ENCODE measurements at regions not wholly inside any gene's neighbourhood (a gene's known extent, or its start where the extent isn't known, plus 50 kb on each side); places are given as distances from the start of the nearest gene placed in this dataset.
"Not testable (repeated sequence)": the region's sequence is repeated elsewhere in the genome, so short reads cannot be mapped to it uniquely, and the experiment has no call there.

DNA sequence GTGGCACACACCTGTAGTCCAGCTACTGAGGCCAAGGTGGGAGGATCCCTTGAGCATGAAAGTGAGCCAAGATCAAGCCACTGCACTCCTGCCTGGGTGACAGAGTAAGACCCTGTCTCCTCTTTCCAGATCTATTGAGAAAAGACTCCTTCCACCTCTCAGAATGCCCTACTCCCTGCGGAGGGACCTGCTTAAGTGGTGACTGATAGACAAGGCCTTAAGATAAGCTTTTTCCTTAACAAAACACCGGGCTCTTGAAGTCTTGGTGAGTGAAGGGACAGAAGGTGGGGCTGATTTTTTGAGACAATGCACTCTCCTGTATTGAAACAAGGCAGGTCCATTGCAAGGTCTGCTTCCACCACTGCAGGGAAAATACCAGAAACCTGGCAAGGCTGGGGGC is 338.4 kb upstream of the FRG2C start:
- no peak for DNase-seq

DNA sequence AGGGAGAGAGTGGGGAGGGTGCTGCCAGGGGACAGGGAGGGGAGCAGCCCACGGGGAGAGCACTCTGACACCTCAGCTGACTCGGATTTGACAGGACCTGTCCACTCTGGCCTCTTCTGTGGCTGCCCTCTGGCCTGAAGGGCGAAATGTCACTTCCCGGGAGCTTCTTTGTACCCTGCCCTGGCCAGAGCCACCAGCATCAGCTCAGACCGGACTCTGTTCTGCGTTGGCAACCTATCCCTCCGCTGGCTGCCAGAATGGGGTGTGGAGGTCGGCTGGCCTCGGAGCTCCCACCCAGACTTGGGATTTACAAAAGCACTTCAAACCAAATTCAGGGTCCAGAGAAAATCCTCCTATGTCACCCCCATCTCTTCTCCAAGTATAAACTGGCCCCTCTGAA is 336.7 kb upstream of the FRG2C start:
- DNase-seq: no peak

DNA sequence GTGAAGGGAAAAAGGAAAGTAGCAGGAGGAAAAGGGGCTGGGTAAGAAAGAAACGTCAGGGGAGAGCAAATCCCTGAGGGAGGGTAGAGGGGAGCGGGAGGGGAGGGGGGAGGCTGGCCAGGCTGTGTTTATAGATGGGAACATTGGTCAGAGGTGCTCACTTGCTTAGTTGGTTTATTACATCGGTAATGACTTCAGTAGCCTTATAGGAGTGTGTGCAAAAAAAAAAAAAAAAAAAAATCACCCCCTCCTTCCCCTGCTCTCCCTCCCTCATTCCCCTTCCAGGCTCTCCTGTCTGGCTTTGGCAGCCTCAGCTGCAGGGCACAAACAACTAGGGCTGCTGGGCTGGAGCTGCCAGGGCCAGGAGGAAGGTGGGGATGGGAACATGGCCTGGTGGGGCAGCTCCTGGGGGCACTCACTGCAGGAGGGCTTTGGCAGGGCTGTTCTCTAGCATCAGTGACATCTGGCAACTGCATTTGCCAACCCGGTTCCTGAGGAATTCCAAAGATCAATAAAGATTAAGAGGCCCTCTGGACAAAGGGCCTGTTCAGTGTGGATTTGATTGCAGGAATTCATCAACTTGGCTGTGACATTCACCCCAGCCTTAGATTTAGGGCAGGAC is 334.5 kb upstream of the FRG2C start:
- no peak for DNase-seq

DNA sequence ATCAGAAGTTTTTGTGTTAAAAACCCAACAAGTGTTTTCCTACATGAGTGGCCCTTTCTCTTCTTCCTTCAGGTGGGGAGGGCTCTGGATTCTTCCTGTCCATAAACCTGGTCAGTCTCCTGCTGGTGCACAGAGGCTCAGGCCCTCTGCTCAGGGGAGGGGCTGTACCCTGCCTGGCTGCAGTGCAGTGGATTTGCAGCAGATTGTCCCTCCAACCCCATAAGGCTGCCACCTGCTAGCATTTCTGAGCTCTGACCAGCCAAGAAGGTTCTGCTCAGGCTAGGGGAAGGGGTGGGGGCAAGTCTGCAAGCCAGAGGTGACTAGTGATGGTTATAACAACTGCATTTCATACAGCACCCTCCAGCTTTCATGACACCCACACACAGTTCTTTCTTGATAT is 333.7 kb upstream of the FRG2C start:
- not testable (repeated sequence) for DNase-seq

DNA sequence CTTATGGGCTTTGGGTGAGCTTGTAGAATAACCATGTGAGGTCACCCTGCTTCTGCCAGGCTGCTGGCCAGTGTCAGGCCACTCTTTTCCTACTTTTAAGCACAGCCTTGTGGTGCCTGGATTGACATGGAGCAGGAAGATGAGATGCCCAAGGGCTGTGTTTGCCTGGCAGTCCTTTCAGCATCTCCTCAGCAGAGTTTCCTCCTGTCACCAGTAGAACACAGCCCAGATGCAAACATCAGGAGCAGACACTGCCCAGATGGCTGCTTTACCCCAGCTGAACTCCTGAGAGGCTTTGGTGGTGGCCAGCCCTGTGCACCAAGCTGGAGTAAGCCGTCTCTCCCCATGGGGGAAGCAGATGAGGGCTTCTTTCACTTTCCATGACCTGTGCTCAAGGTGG is 332.0 kb upstream of the FRG2C start:
- DNase-seq: not testable (repeated sequence)

DNA sequence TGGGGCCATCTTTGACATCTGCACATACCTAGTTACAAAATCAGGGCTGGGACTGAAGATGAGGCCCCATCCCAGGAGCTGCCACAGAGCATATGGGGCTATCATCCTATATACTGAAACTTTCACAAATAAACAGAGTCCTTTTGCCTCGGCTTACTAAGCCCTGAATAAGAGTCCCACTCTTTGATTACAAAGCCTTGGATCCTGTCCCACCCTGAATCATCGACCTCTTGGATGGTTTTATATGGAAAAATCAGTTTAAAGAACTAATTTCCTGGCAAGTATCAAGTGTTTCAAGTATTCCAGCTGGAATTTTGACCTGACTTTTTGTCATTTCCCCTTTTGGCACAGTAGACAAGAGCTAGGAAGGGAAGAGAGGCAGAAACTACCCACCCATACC is 331.3 kb upstream of the FRG2C start:
- no peak for DNase-seq

DNA sequence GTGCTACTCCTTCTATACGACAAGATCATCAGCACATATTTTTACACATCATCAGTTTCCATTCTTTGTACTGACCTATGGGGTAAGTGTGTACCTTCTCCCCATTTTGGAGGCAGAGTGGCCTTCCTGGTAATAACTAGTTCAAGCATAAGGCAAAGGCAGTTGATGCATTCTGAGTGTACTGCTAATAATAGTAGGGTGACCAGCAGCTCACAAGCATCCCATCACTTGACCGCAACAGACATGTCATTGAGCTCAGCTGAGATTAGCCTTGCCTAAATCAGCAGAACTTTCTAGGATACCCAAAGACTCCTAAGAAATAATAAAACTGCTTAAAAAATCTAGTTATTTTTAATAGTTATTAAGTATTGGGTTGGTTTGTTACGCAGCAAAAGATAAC is 329.8 kb upstream of the FRG2C start:
- no peak for DNase-seq

DNA sequence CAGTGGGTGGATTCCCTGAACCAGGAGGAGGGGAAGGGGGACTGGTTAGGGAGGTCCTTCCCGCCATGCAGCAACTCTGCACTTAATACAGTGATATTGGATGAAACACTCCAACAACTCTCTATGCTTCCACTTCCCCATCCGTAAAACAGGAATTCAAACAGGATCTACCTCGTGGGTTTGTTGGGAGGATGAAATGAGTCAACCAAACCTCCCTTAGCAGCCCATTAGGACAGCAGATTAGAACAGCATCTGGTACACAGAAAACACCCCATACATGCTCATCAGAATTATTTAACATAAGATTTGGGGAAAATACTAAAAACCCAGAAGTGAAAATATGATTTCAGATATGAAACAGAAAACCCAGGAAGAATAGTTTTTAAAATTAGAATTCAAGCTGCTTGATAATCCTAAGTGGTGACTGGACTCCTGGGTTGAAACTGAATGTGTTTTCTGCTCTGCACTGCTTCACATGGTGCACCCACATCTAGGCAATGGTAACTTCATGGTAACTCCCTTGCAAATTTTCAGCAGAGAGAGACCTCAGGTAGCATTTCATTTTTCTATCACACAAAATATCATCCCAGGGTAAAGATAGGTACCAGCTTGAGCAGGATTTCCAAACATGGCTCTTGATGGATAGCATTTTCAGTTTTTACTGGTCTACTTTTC is 326.8 kb upstream of the FRG2C start:
- DNase-seq: no peak

DNA sequence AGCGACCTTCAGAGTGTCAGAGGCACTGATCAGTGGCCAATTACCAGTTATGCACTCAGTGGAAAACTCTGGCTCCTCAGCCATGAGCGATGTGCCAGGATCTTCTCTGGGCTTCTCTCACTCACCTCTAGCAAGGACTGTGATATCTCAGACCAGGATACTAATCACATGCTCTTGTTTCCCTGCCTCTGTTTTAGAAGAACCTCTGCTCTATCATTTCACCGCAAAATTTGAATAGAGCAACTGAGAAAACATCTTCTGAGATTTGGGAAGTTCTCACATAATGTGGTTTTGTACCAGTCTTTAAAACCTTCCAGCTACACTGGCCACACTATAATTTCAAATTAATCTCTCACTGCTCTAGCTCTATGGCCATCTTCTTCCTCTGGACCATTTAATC is 325.8 kb upstream of the FRG2C start:
- no peak for DNase-seq

DNA sequence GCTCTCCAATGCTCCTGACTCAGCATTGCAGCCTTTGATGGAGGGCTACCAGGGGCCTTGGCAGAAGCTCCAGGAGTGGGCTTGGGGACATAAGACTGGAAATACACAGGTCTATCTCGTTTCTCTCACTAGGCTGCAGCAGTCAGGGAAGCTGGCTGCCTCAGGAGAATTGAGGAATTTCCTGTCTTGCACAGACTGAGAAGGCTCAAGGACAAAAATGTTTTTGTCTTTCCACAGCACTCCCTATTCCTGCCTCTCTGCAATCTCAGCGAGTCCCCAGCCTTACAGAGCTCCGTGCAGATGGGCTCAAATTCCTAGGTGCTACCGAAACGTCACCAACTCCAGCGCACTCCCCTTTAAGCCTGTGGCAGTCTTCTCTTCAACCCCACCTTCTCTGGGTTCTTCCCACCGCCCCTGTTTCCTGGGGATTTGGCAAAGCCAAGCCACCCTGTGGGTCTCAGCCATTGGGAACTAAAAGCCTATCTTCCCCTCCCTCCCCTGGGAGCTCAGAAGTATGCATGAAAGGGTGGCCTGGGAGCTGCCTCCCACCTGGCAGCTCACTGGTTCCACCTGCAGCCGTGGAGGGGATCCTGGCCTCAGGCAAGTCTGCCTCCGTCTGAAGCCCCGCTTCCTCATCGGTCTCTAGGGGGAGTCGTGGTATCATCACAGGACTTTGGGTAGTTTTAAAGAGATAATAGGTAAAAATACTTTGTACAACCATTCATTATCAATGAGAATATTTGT is 322.6 kb upstream of the FRG2C start:
- no peak for DNase-seq

DNA sequence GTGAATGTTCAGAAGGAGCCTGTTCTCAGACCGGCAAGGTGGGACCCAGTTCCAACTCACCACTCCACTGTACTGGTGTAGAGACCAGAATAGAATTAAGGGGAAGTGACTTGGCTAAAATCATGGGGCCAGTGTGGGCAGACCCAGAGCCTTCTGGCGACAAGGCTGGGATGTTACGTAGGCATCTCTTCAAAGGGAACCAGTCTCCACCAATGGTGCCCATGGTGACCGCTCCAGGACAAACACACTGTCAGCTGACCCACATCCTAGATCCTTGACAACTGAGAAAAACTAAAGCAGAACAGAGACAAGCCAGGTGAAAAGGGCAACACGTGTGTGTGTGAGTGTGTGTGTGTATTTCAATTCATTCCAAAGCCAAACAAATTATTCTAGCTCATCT is 321.7 kb upstream of the FRG2C start:
- no peak for DNase-seq

DNA sequence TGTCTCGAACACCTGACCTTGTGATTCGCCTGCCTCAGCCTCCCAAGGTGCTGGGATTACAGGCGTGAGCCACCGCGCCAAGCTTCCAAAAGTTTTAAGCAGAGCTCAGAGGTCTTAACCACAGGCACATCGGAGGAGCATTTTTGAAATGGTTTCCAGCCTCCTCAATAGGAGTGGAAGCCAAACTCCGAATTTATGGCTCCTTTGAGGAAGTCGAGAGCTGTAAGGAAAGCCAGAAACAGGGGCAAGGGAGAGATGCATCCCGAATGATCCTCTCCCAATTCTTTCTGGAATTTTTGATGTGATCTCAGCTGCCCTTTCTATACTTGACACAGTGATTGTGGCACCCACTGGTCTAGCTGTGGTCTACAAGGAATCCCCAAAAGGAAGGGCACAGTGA is 313.6 kb upstream of the FRG2C start:
- not testable (repeated sequence) for DNase-seq

DNA sequence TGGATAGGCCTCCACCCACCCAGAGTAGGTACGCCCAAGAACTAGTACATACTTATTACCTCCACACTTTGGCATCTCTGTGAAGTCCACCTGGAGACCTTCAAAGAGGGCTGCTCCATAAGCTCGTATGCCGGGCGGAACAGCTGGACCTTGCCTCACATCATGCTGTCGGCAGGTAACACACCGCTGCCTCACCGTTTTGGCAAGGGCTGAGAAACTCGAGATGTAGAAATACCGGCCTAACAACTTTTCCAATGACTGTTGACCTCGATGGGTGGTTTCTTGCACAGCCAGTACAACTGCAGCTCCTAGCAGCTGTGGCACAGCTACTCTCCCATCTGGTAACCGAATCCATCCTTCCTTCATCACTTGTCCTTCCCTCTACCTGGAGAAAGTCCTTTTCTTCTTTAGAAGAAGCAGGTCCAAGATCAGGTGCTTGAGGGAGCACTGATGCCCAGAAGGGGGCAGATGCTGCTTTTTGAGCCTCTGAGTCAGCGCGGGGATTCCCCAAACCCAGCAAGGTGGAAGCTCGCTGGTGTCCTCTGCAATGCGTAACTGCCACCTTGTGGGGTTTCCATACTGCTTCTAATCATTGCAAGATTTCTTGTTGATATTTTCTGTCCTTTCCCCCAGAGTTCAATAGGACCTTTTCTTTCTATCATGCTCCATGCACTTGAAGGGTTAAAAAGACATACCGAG is 301.9 kb upstream of the FRG2C start:
- DNase-seq: not testable (repeated sequence)

DNA sequence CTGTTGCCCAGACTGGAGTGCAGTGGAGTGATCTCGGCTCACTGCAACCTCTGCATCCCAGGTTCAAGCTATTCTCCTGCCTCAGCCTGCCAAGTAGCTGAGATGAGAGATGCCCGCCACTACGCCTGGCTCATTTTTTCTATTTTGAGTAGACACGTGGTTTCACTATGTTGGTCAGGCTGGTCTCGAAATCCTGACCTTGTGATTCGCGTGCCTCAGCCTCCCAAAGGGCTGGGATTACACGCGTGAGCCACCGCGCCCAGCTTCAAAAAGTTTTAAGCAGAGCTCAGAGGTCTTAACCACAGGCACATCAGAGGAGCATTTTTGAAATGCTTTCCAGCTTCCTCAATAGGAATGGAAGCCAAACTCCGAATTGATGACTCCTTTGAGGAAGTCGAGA is 291.2 kb upstream of the FRG2C start:
- not testable (repeated sequence) for DNase-seq

DNA sequence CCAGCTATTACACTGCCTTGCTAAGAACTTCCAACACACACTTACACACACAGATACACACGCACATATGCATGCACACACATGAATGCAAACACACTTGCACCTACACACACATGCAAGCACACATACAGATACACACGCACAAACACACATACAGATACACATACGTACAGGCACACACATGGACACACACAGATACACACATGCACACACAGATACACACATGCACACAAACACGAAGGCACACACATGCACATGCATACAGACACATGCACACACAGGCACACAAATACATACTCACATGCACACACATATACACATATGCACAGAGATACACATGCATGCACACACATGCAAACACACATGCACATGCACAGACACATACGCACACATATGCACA is 284.3 kb upstream of the FRG2C start:
- DNase-seq: not testable (repeated sequence)

DNA sequence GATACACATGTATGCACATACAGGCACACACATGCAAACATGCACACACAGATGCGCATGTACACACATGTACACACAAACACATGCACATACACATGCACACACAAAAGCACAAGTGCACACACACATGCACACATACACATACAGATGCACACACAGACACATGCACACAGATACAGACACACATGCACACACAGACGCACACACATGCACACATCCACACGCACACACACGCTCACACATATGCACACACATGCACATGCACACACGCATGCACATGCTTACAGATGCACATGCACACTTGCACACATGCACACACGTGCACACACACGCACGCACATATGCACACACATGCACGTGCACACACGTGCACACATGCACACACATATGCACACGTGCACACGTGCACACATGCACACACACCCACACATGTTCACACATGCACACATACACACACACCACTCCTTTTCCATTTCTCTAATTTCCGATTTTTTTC is 283.8 kb upstream of the FRG2C start:
- DNase-seq: no peak

DNA sequence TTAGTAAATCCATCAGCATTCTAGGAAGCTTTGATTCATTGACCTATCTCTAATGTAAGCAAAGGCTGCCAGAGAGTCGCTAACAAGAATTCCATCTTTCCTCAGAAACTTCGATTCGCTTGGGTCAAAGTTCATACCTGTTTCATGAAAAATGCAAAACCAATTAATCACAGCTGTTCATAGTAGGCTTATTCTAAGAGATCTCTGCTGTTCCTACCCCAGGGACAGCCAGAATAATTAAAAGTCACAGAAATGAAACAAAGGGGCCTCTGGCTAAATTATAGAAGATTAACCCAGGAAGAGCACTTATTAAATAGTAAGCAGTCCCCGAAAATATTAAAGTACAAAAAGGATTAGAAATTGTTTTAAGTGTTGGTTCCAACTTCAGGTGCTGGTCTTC is 280.1 kb upstream of the FRG2C start:
- DNase-seq: not testable (repeated sequence)

DNA sequence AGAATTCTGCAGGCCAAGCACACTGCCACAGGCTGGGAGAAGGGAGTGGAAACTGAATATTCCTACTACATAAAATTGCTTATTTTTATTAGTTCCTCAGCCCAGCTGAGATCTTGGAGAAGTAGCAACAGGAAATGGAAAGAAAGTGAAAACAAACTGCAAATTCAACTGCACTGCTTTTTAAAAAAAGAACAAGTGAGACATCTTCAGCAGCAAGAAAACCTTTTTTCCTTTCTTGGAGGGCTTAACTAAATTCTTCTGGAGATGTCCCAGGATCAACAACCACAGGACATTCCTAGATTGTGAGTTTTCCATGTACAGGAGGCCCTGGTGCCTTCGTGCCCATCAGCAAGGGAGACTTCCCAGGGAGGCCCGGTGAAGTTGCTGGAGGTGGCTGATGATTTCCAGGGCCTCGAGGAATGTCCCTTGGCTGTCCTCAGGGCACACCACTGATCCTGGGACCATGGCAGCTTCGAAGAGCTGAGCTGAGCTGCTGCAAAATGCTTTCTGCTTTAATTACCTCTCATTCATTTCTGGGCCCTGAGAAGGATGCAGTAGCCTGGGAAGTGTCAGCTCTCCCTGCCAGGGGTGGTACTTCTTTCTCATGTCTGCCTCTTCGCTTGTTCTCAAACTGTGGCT is 275.5 kb upstream of the FRG2C start:
- not testable (repeated sequence) for DNase-seq

DNA sequence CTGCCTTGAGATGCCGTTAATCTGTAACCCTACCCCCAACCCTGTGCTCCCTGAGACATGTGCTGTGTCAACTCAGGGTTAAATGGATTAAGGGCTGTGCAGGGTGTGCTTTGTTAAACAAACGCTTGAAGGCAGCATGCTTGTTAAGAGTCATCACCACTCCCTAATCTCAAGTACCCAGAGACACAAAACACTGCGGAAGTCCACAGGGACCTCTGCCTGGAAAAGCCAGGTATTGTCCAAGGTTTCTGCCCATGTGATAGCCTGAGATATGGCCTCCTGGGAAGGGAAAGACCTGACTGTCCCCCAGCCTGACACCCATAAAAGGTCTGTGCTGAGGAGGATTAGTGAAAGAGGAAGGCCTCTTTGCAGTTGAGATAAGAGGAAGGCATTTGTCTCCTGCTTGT is 270.8 kb upstream of the FRG2C start:
- DNase-seq: not testable (repeated sequence)

DNA sequence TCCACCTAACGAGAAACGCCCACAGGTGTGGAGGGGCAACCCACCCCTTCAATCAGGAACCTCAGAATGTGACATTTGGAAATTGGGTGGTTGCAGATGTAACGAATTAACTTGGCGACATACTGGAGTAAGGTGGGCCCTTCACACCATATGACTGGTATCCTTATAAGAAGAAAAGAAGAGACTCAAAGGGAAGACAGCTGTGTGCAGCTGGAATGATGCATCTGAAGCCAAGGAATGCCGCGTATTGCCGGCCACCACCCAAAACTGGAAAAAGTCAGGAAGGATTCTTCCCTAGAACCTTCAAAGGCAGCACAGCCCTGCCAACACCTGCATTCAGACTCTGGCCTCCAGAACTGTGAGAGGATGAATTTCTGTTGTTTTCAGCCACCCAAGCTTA is 270.0 kb upstream of the FRG2C start:
- DNase-seq: not testable (repeated sequence)

DNA sequence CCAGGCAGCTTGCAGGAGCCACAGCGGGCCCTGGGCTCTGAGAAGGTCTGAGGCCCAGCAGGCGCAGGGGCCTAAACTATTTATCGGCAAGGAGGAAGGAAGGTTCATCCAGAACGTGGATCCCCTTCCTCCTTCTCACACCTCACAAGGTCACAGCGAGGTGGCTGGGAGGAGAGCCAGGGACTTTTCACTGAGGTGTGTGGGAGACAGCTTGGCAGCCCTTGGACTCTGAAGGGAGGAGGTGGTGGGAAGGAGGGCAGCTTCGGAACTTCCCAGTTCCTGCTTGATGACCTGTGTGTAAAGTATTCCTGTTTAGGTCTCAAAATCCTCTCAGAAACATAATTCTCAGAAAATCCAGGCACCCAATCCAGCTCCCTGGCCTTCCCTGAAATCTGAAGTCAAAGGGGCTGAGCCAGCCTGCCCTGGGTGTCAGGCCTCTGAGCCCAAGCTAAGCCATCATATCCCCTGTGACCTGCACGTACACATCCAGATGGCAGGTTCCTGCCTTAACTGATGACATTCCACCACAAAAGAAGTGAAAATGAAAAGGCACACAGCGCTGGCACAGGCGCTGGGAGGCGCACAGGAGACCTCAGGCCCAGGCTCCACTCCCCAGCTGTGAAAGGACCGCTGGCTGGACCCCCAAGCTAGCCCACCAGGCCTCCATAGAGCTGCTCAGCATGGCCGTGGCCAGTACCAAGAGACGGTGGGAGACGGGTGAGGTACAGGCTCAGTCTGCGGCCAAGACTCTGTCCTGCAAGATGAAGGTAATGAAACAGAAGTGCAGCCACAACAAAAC is 269.4 kb upstream of the FRG2C start:
- DNase-seq: not testable (repeated sequence)
